ENCODE measurements at regions not wholly inside any gene's neighbourhood (a gene's known extent, or its start where the extent isn't known, plus 50 kb on each side); places are given as distances from the start of the nearest gene placed in this dataset.

GRCh38 chr3:66572938-66573710 lies 72.3 kb upstream of the LRIG1 start:
- TF ChIP-seq, protein P1, sequence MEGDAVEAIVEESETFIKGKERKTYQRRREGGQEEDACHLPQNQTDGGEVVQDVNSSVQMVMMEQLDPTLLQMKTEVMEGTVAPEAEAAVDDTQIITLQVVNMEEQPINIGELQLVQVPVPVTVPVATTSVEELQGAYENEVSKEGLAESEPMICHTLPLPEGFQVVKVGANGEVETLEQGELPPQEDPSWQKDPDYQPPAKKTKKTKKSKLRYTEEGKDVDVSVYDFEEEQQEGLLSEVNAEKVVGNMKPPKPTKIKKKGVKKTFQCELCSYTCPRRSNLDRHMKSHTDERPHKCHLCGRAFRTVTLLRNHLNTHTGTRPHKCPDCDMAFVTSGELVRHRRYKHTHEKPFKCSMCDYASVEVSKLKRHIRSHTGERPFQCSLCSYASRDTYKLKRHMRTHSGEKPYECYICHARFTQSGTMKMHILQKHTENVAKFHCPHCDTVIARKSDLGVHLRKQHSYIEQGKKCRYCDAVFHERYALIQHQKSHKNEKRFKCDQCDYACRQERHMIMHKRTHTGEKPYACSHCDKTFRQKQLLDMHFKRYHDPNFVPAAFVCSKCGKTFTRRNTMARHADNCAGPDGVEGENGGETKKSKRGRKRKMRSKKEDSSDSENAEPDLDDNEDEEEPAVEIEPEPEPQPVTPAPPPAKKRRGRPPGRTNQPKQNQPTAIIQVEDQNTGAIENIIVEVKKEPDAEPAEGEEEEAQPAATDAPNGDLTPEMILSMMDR (IDR thresholded peaks at IDR 0.05 in 2 of 3, conservative IDR thresholded peaks at IDR 0.05 in 1 of 3; ENCODE audit: insufficient read depth in 2 of 3, low read depth in 1 of 3, low read length in 3 of 3) = peak; percentile 50 to 72 (median 53)
- TF ChIP-seq GATAD2A (IDR thresholded peaks at IDR 0.05) (no peak), POLR2A (conservative IDR thresholded peaks at IDR 0.05) (no peak), ZNF274 (IDR thresholded peaks at IDR 0.05; ENCODE audit: borderline replicate concordance, low read depth, low read length) (no peak), TARDBP (IDR thresholded peaks at IDR 0.05) (no peak), SMARCA5 (IDR thresholded peaks at IDR 0.05) (no peak), IFI16 (CRISPR knock-in tag; IDR thresholded peaks at IDR 0.05) (no peak), MXD1 (CRISPR knock-in tag; IDR thresholded peaks at IDR 0.05; ENCODE audit: borderline replicate concordance, poor library complexity, severe bottlenecking) (no peak), ARID2 (IDR thresholded peaks at IDR 0.05) (no peak), U2AF2 (optimal IDR thresholded peaks at IDR 0.05; ENCODE audit: low read depth, low read length) (no peak), MAFK (IDR thresholded peaks at IDR 0.05; ENCODE audit: low read length) (no peak), SMAD1 (IDR thresholded peaks at IDR 0.05; ENCODE audit: low read depth, low read length, partially characterized antibody) (no peak), JUND (IDR thresholded peaks at IDR 0.05; ENCODE audit: borderline replicate concordance, low read depth, low read length) (no peak), JUND (tag; IDR thresholded peaks at IDR 0.05; ENCODE audit: borderline replicate concordance, low read depth, low read length) (no peak)
- TF ChIP-seq, protein P2, sequence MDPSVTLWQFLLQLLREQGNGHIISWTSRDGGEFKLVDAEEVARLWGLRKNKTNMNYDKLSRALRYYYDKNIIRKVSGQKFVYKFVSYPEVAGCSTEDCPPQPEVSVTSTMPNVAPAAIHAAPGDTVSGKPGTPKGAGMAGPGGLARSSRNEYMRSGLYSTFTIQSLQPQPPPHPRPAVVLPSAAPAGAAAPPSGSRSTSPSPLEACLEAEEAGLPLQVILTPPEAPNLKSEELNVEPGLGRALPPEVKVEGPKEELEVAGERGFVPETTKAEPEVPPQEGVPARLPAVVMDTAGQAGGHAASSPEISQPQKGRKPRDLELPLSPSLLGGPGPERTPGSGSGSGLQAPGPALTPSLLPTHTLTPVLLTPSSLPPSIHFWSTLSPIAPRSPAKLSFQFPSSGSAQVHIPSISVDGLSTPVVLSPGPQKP (CRISPR knock-in tag; IDR thresholded peaks at IDR 0.05) = no peak
